Keratinocyte (primary cell): ENCODE measurements at regions not wholly inside any gene's neighbourhood (a gene's known extent, or its start where the extent isn't known, plus 50 kb on each side); places are given as distances from the start of the nearest gene placed in this dataset.

Experiments used
- DNase-seq: peaks from one replicate; pipeline ENCODE4 v3.0.0-alpha.2; 2011; ENCODE audit warnings: low read depth, missing footprints, low spot score
- FAIRE-seq: peaks from 2 replicates; lab custom pipeline; 2011; peaks lifted over from hg19 to GRCh38; lab: Jason Lieb, UNC
- H2AFZ ChIP-seq: 2 replicates; pipeline ENCODE4 v1.6.0; 2012; ENCODE audit warnings: low read length, control low read depth, inconsistent platforms; ENCODE audit not compliant: control insufficient read depth
- H3K27ac ChIP-seq: 2 replicates; pipeline ENCODE4 v1.5.1; 2011; ENCODE audit warnings: low read length; ENCODE audit not compliant: control insufficient read depth, insufficient read depth
- H3K27me3 ChIP-seq: 3 replicates; pipeline ENCODE4 v1.6.0; 2011; ENCODE audit warnings: low read length; ENCODE audit not compliant: control insufficient read depth, insufficient read depth; ENCODE audit errors: extremely low read depth
- H3K36me3 ChIP-seq, 2 experiments: 2 replicates in 1 of 2; 3 replicates in 1 of 2; pipeline ENCODE4 v1.5.1; 2011; ENCODE audit warnings: low read length in 2 of 2, mild to moderate bottlenecking in 1 of 2; ENCODE audit not compliant: control insufficient read depth in 2 of 2, insufficient read depth in 2 of 2; ENCODE audit errors: extremely low read depth in 1 of 2
- H3K4me1 ChIP-seq: 3 replicates; pipeline ENCODE4 v1.5.1; 2011; ENCODE audit warnings: low read length; ENCODE audit not compliant: control insufficient read depth, insufficient read depth; ENCODE audit errors: extremely low read depth
- H3K4me2 ChIP-seq: 3 replicates; pipeline ENCODE4 v1.6.0; 2011; ENCODE audit warnings: low read depth, low read length; ENCODE audit not compliant: control insufficient read depth, insufficient read depth; ENCODE audit errors: extremely low read depth
- H3K4me3 ChIP-seq, 3 experiments: fragments of 200-600 bp in 1 of 3; sonication (generic) in 1 of 3; 2 replicates in 2 of 3; 3 replicates in 1 of 3; pipeline ENCODE4 v1.5.1; 2011 to 2016; ENCODE audit warnings: low read length in 3 of 3, mild to moderate bottlenecking in 3 of 3, control low read depth in 2 of 3, inconsistent platforms in 1 of 3, low read depth in 1 of 3, mixed read lengths in 1 of 3, mixed run types in 1 of 3, moderate library complexity in 1 of 3; ENCODE audit not compliant: control insufficient read depth in 2 of 3, insufficient read depth in 2 of 3; ENCODE audit errors: extremely low read depth in 1 of 3
- H3K79me2 ChIP-seq: 2 replicates; pipeline ENCODE4 v1.6.0; 2012; ENCODE audit warnings: low read length; ENCODE audit not compliant: control insufficient read depth, insufficient read depth
- H3K9ac ChIP-seq: 3 replicates; pipeline ENCODE4 v1.6.0; 2011; ENCODE audit warnings: low read length; ENCODE audit not compliant: control insufficient read depth, insufficient read depth; ENCODE audit errors: extremely low read depth
- H3K9me1 ChIP-seq: 3 replicates; pipeline ENCODE4 v1.6.0; 2011; ENCODE audit warnings: low read length; ENCODE audit not compliant: control insufficient read depth, insufficient read depth; ENCODE audit errors: extremely low read depth
- H3K9me3 ChIP-seq: 2 replicates; pipeline ENCODE4 v1.5.1; 2012; ENCODE audit warnings: low read depth, low read length; ENCODE audit not compliant: control insufficient read depth
- H4K20me1 ChIP-seq: 3 replicates; pipeline ENCODE4 v1.6.0; 2011; ENCODE audit warnings: low read length; ENCODE audit not compliant: control insufficient read depth, insufficient read depth; ENCODE audit errors: extremely low read depth
- CTCF ChIP-seq, 3 experiments: IDR thresholded peaks in 1 of 3; conservative IDR thresholded peaks in 1 of 3; optimal IDR thresholded peaks in 1 of 3; 2 replicates in 2 of 3; 3 replicates in 1 of 3; pipeline versions ENCODE3 to v1.5.1; 2011; ENCODE audit warnings: low read length in 3 of 3, mild to moderate bottlenecking in 3 of 3, moderate library complexity in 2 of 3, control low read depth in 1 of 3, inconsistent platforms in 1 of 3; ENCODE audit not compliant: insufficient read depth in 2 of 3; ENCODE audit errors: extremely low read depth in 1 of 3
- EZH2 ChIP-seq: IDR thresholded peaks from one replicate; pipeline ENCODE4 v1.6.1; 2012; ENCODE audit warnings: inconsistent platforms, mild to moderate bottlenecking, low read length, moderate library complexity
- dilution Hi-C: fragments of 300-500 bp; cut with MboI; formaldehyde crosslinking; loops from one replicate; pipeline ENCODE4 v1.7.0; 2020; ENCODE audit warnings: low sequenced_read_pairs; ENCODE audit not compliant: extremely low pct_ligation_motif_present

- Histone ChIP-seq H3K27me3 (no peaks in the 10 kb centered on the region), H4K20me1 (no peaks in the 10 kb centered on the region), H3K79me2 (no peaks in the 10 kb centered on the region), H2AFZ (no peak overlapping the region), H3K4me3 (no peak overlapping the region), H3K9me1 (no peaks in the 10 kb centered on the region), H3K9ac (no peak overlapping the region), H3K36me3 (no peaks in the 10 kb centered on the region), H3K9me3 (no peaks in the 10 kb centered on the region), H3K4me1 (no peaks in the 10 kb centered on the region), H3K27ac (no peak overlapping the region), H3K4me2 (no peak overlapping the region)
- DNase-seq (no peak), FAIRE-seq (no peak)
- dilution Hi-C loops: no loop called here
- TF ChIP-seq CTCF (optimal IDR thresholded peaks at IDR 0.05 in 1 of 3, IDR thresholded peaks at IDR 0.05 in 1 of 3, conservative IDR thresholded peaks at IDR 0.05 in 1 of 3; ENCODE audit: extremely low read depth in 1 of 3, insufficient read depth in 2 of 3, low read length in 3 of 3) (no peak), EZH2 (no peak)
Measured at GRCh38 chr5:174947548-174947947, 223.2 kb downstream of the MSX2 start.

- H3K27me3 ChIP-seq: no peaks in the 10 kb centered on the region
- no peak overlapping the region for H3K4me3 ChIP-seq
- H2AFZ ChIP-seq: no peak overlapping the region
- no peaks in the 10 kb centered on the region for H3K79me2 ChIP-seq
- H3K36me3 ChIP-seq: no peaks in the 10 kb centered on the region
- H3K4me1 ChIP-seq: no peaks in the 10 kb centered on the region
- no peaks in the 10 kb centered on the region for H3K9me3 ChIP-seq
- no peak for TF ChIP-seq CTCF (optimal IDR thresholded peaks at IDR 0.05 in 1 of 3, IDR thresholded peaks at IDR 0.05 in 1 of 3, conservative IDR thresholded peaks at IDR 0.05 in 1 of 3; ENCODE audit: extremely low read depth in 1 of 3, insufficient read depth in 2 of 3, low read length in 3 of 3)
- no peak for TF ChIP-seq EZH2
- no peaks in the 10 kb centered on the region for H4K20me1 ChIP-seq
- dilution Hi-C loops: no loop called here
- H3K4me2 ChIP-seq: no peak overlapping the region
- FAIRE-seq: no peak
- no peaks in the 10 kb centered on the region for H3K9me1 ChIP-seq
- no peak for DNase-seq
- H3K27ac ChIP-seq: no peak overlapping the region
- no peak overlapping the region for H3K9ac ChIP-seq
Measured at GRCh38 chr5:174945853-174946252, 221.5 kb downstream of the MSX2 start.
